Rectal smooth muscle tissue (tissue), 1 donor: ENCODE measurements at regions not wholly inside any gene's neighbourhood (a gene's known extent, or its start where the extent isn't known, plus 50 kb on each side); places are given as distances from the start of the nearest gene placed in this dataset.

Experiments
- H3K27ac ChIP-seq: one replicate; pipeline ENCODE4 v1.7.0; 2013; ENCODE audit warnings: low read depth, low read length, inconsistent platforms
- H3K27me3 ChIP-seq: one replicate; pipeline ENCODE4 v1.7.0; 2013; ENCODE audit warnings: low read length; ENCODE audit not compliant: control insufficient read depth, insufficient read depth
- H3K36me3 ChIP-seq: one replicate; pipeline ENCODE4 v1.7.0; 2013; ENCODE audit warnings: low read length; ENCODE audit not compliant: control insufficient read depth, insufficient read depth
- H3K4me1 ChIP-seq: one replicate; pipeline ENCODE4 v1.7.0; 2013; ENCODE audit warnings: low read length; ENCODE audit not compliant: control insufficient read depth, insufficient read depth
- H3K4me3 ChIP-seq: one replicate; pipeline ENCODE4 v1.7.0; 2013; ENCODE audit warnings: low read length
- H3K9ac ChIP-seq: one replicate; pipeline ENCODE4 v1.7.0; 2013; ENCODE audit warnings: low read length

- H3K27ac ChIP-seq = no peak overlapping the region
- H3K27me3 ChIP-seq = no peaks in the 10 kb centered on the region
- H3K9ac ChIP-seq = no peak overlapping the region
- no peak overlapping the region for H3K4me3 ChIP-seq
- H3K36me3 ChIP-seq = no peaks in the 10 kb centered on the region
- H3K4me1 ChIP-seq = no peaks in the 10 kb centered on the region
Measured at GRCh38 chr4:17284323-17285175, 227.3 kb downstream of the QDPR start.

GRCh38 chr4:17283832-17284231 lies 228.1 kb downstream of the QDPR start:
- Histone ChIP-seq H3K9ac (no peak overlapping the region), H3K27me3 (no peaks in the 10 kb centered on the region), H3K4me3 (no peak overlapping the region), H3K4me1 (no peaks in the 10 kb centered on the region), H3K27ac (no peak overlapping the region), H3K36me3 (no peaks in the 10 kb centered on the region)

GRCh38 chr4:17283251-17283650 lies 228.6 kb downstream of the QDPR start:
- Histone ChIP-seq H3K4me1 (no peaks in the 10 kb centered on the region), H3K36me3 (no peaks in the 10 kb centered on the region), H3K4me3 (no peak overlapping the region), H3K27me3 (no peaks in the 10 kb centered on the region), H3K27ac (no peak overlapping the region), H3K9ac (no peak overlapping the region)

- Histone ChIP-seq H3K4me1 (no peaks in the 10 kb centered on the region), H3K36me3 (no peaks in the 10 kb centered on the region), H3K4me3 (no peak overlapping the region), H3K27ac (no peak overlapping the region), H3K9ac (no peak overlapping the region), H3K27me3 (no peaks in the 10 kb centered on the region)
Measured at GRCh38 chr4:17280261-17281018, 231.4 kb downstream of the QDPR start.

- Histone ChIP-seq H3K36me3 (no peaks in the 10 kb centered on the region), H3K9ac (no peak overlapping the region), H3K4me1 (no peaks in the 10 kb centered on the region), H3K4me3 (no peak overlapping the region), H3K27me3 (no peaks in the 10 kb centered on the region), H3K27ac (no peak overlapping the region)
Measured at GRCh38 chr4:17276776-17277175, 235.1 kb downstream of the QDPR start.

- H3K27ac ChIP-seq = no peak overlapping the region
Measured at GRCh38 chr4:17275836-17276235, 236.1 kb downstream of the QDPR start.

GRCh38 chr4:17273047-17273446 lies 238.8 kb downstream of the QDPR start:
- H3K9ac ChIP-seq = no peak overlapping the region
- H3K27me3 ChIP-seq = no peaks in the 10 kb centered on the region

More at GRCh38 chr4:17275836-17276235, 236.1 kb downstream of the QDPR start:
- Histone ChIP-seq H3K4me1 (no peaks in the 10 kb centered on the region), H3K4me3 (no peak overlapping the region), H3K27me3 (no peaks in the 10 kb centered on the region), H3K36me3 (no peaks in the 10 kb centered on the region), H3K9ac (no peak overlapping the region)

GRCh38 chr4:17272154-17272553 lies 239.7 kb downstream of the QDPR start:
- H3K9ac ChIP-seq = no peak overlapping the region
- H3K4me1 ChIP-seq = no peaks in the 10 kb centered on the region
- H3K27me3 ChIP-seq = no peaks in the 10 kb centered on the region
- H3K27ac ChIP-seq = no peak overlapping the region
- no peak overlapping the region for H3K4me3 ChIP-seq
- no peaks in the 10 kb centered on the region for H3K36me3 ChIP-seq

More at GRCh38 chr4:17273047-17273446, 238.8 kb downstream of the QDPR start:
- H3K27ac ChIP-seq = no peak overlapping the region
- no peaks in the 10 kb centered on the region for H3K4me1 ChIP-seq
- H3K4me3 ChIP-seq = no peak overlapping the region
- no peaks in the 10 kb centered on the region for H3K36me3 ChIP-seq

GRCh38 chr4:17265653-17266052 lies 246.2 kb downstream of the QDPR start:
- Histone ChIP-seq H3K36me3 (no peaks in the 10 kb centered on the region), H3K27me3 (no peaks in the 10 kb centered on the region), H3K9ac (no peak overlapping the region), H3K4me1 (no peaks in the 10 kb centered on the region), H3K27ac (no peak overlapping the region), H3K4me3 (no peak overlapping the region)

- no peaks in the 10 kb centered on the region for H3K4me1 ChIP-seq
- H3K27me3 ChIP-seq = no peaks in the 10 kb centered on the region
- H3K9ac ChIP-seq = no peak overlapping the region
- no peaks in the 10 kb centered on the region for H3K36me3 ChIP-seq
- H3K27ac ChIP-seq = no peak overlapping the region
- no peak overlapping the region for H3K4me3 ChIP-seq
Measured at GRCh38 chr4:17265139-17265538, 246.8 kb downstream of the QDPR start.

- no peak overlapping the region for H3K9ac ChIP-seq
- H3K4me3 ChIP-seq = no peak overlapping the region
- no peak overlapping the region for H3K27ac ChIP-seq
- H3K27me3 ChIP-seq = no peaks in the 10 kb centered on the region
- H3K4me1 ChIP-seq = no peaks in the 10 kb centered on the region
- H3K36me3 ChIP-seq = no peaks in the 10 kb centered on the region
Measured at GRCh38 chr4:17260166-17260907, 251.6 kb downstream of the QDPR start.

GRCh38 chr4:17258106-17258505 lies 253.8 kb downstream of the QDPR start:
- H3K36me3 ChIP-seq = no peaks in the 10 kb centered on the region
- no peak overlapping the region for H3K27ac ChIP-seq

More at GRCh38 chr4:17258106-17258505, 253.8 kb downstream of the QDPR start:
- Histone ChIP-seq H3K4me1 (no peaks in the 10 kb centered on the region), H3K4me3 (no peak overlapping the region), H3K9ac (no peak overlapping the region), H3K27me3 (no peaks in the 10 kb centered on the region)
